Neural cell (in vitro differentiated cells): ENCODE measurements at regions not wholly inside any gene's neighbourhood (a gene's known extent, or its start where the extent isn't known, plus 50 kb on each side); places are given as distances from the start of the nearest gene placed in this dataset.

Experiments used
- H2AFZ ChIP-seq: fragments of 200-600, 300-800 bp; sonication (generic), shearing (Covaris generic); 2 replicates; pipeline ENCODE4 v1.6.0; 2014; ENCODE audit warnings: low read depth, mild to moderate bottlenecking, antibody characterized with exemption, low read length, moderate library complexity
- H3F3A ChIP-seq: fragments of 200-600 bp; shearing (Covaris generic); 2 replicates; pipeline ENCODE4 v1.6.1; 2016; ENCODE audit warnings: mild to moderate bottlenecking, moderate library complexity, mixed read lengths, antibody characterized with exemption, low read length; ENCODE audit not compliant: insufficient read depth, poor library complexity, severe bottlenecking
- H3K27ac ChIP-seq: fragments of 200-600, 300-800 bp; sonication (generic), shearing (Covaris generic); 2 replicates; pipeline ENCODE4 v1.5.1; 2014; ENCODE audit warnings: mild to moderate bottlenecking, low read length, moderate library complexity
- H3K27me3 ChIP-seq: fragments of 300-800, 200-600 bp; sonication (generic), shearing (Covaris generic); 2 replicates; pipeline ENCODE4 v1.6.0; 2014; ENCODE audit warnings: mild to moderate bottlenecking, low read depth, low read length, moderate library complexity; ENCODE audit not compliant: insufficient read depth
- H3K36me3 ChIP-seq: fragments of 300-800, 200-600 bp; sonication (generic), shearing (Covaris generic); 2 replicates; pipeline ENCODE4 v1.5.1; 2014; ENCODE audit warnings: mild to moderate bottlenecking, antibody characterized with exemption, low read length, moderate library complexity; ENCODE audit not compliant: insufficient read depth
- H3K4me2 ChIP-seq: fragments of 300-800, 200-600 bp; sonication (generic), shearing (Covaris generic); 2 replicates; pipeline ENCODE4 v1.6.0; 2014; ENCODE audit warnings: mild to moderate bottlenecking, low read length
- H3K4me3 ChIP-seq: fragments of 300-800, 200-600 bp; sonication (generic), shearing (Covaris generic); 2 replicates; pipeline ENCODE4 v1.5.1; 2014; ENCODE audit warnings: mild to moderate bottlenecking, low read length, moderate library complexity
- H3K79me2 ChIP-seq: fragments of 200-600 bp; shearing (Covaris generic); replicated peaks from 2 replicates; pipeline ENCODE4 v1.6.0; 2014; ENCODE audit warnings: mild to moderate bottlenecking, low read length, moderate library complexity; ENCODE audit not compliant: insufficient read depth
- H3K9ac ChIP-seq: fragments of 300-800, 200-600 bp; sonication (generic), shearing (Covaris generic); 2 replicates; pipeline ENCODE4 v1.6.1; 2016; ENCODE audit warnings: mild to moderate bottlenecking, low read length, mixed read lengths
- H3K9me2 ChIP-seq: fragments of 200-600 bp; shearing (Covaris generic); 2 replicates; pipeline ENCODE4 v1.6.1; 2016; ENCODE audit warnings: mild to moderate bottlenecking, low read length, mixed read lengths; ENCODE audit not compliant: insufficient read depth
- H3K9me3 ChIP-seq: fragments of 200-600, 300-800 bp; sonication (generic), shearing (Covaris generic); 2 replicates; pipeline ENCODE4 v1.6.1; 2016; ENCODE audit warnings: mild to moderate bottlenecking, mixed run types, low read length, moderate library complexity, mixed read lengths
- H4K20me1 ChIP-seq: fragments of 200-600 bp; shearing (Covaris generic); 2 replicates; pipeline ENCODE4 v1.6.1; 2016; ENCODE audit warnings: mild to moderate bottlenecking, mixed run types; ENCODE audit not compliant: insufficient read depth
- EP300 ChIP-seq: fragments of 450-650 bp; conservative IDR thresholded peaks from 2 replicates; pipeline ENCODE4 v1.6.1; 2014; ENCODE audit warnings: antibody characterized with exemption, mild to moderate bottlenecking, moderate library complexity; ENCODE audit not compliant: poor library complexity, severe bottlenecking
- EZH2 ChIP-seq: fragments of 200-600, 300-800 bp; shearing (Covaris generic), sonication (generic); IDR thresholded peaks from 2 replicates; pipeline ENCODE4 v1.6.1; 2014; ENCODE audit warnings: antibody characterized with exemption, low read length, borderline replicate concordance, mild to moderate bottlenecking; ENCODE audit not compliant: insufficient read depth, poor library complexity, severe bottlenecking
- MXI1 ChIP-seq: fragments of 450-650 bp; conservative IDR thresholded peaks from 2 replicates; pipeline ENCODE4 v1.6.1; 2014; ENCODE audit warnings: antibody characterized with exemption, mild to moderate bottlenecking; ENCODE audit not compliant: poor library complexity, severe bottlenecking
- POLR2AphosphoS5 ChIP-seq: IDR thresholded peaks from 2 replicates; pipeline ENCODE4 v1.6.1; 2012
- RAD21 ChIP-seq: fragments of 450-650 bp; conservative IDR thresholded peaks from 2 replicates; pipeline ENCODE4 v1.6.1; 2014; ENCODE audit warnings: antibody characterized with exemption, mild to moderate bottlenecking, moderate library complexity
- REST ChIP-seq: IDR thresholded peaks from 2 replicates; pipeline ENCODE4 v1.6.1; 2012; ENCODE audit warnings: borderline replicate concordance
- SMC3 ChIP-seq: fragments of 450-650 bp; conservative IDR thresholded peaks from 2 replicates; pipeline ENCODE4 v1.6.1; 2014; ENCODE audit warnings: antibody characterized with exemption, mild to moderate bottlenecking, moderate library complexity; ENCODE audit not compliant: poor library complexity
- TAF1 ChIP-seq: IDR thresholded peaks from 2 replicates; pipeline ENCODE4 v1.6.1; 2012; ENCODE audit warnings: low read depth
- TF ChIP-seq, protein P1 (sequence below): fragments of 450-650 bp; IDR thresholded peaks from 2 replicates; pipeline ENCODE4 v1.5.1; 2014; ENCODE audit warnings: antibody characterized with exemption, mild to moderate bottlenecking, moderate library complexity; ENCODE audit not compliant: poor library complexity, severe bottlenecking

DNA sequence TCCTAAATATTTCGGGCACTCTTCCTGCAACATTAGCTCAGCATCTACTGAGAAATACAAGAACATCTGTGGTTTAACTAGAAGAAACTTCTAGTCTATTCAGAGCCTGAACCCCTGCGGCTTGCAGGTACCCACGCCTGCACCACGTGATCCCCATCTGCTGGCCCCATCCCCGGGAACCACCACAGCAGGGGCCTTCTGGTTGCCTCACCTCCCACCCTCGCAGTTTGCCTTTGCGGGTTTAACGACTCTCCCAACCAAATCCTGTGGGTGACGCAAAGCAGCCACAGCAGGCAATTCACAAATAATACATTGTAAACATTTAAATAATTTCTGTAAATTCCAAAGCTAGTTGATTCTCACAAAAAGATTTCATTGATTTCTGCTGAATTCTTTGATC, 90.2 kb upstream of the TMEM18 start:
- Histone ChIP-seq H4K20me1 (no peaks in the 10 kb centered on the region), H3K79me2 (no peaks in the 10 kb centered on the region), H3K27me3 (no peaks in the 10 kb centered on the region), H3K9me3 (no peaks in the 10 kb centered on the region), H3K36me3 (no peaks in the 10 kb centered on the region), H3K4me2 (no peak overlapping the region), H3K27ac (no peak overlapping the region), H3K9ac (no peak overlapping the region), H3F3A (no peaks in the 10 kb centered on the region), H3K4me3 (no peak overlapping the region), H2AFZ (no peak overlapping the region), H3K9me2 (no peaks in the 10 kb centered on the region)
- TF ChIP-seq EZH2 (no peak), REST (no peak), SMC3 (no peak), POLR2AphosphoS5 (no peak), TAF1 (no peak), EP300 (no peak), RAD21 (no peak), MXI1 (no peak)
- TF ChIP-seq, protein P1, sequence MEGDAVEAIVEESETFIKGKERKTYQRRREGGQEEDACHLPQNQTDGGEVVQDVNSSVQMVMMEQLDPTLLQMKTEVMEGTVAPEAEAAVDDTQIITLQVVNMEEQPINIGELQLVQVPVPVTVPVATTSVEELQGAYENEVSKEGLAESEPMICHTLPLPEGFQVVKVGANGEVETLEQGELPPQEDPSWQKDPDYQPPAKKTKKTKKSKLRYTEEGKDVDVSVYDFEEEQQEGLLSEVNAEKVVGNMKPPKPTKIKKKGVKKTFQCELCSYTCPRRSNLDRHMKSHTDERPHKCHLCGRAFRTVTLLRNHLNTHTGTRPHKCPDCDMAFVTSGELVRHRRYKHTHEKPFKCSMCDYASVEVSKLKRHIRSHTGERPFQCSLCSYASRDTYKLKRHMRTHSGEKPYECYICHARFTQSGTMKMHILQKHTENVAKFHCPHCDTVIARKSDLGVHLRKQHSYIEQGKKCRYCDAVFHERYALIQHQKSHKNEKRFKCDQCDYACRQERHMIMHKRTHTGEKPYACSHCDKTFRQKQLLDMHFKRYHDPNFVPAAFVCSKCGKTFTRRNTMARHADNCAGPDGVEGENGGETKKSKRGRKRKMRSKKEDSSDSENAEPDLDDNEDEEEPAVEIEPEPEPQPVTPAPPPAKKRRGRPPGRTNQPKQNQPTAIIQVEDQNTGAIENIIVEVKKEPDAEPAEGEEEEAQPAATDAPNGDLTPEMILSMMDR = no peak

GRCh38 chr2:766255-766654, 89.0 kb upstream of the TMEM18 start:
- Histone ChIP-seq H3K79me2 (no peaks in the 10 kb centered on the region), H3K9me3 (no peaks in the 10 kb centered on the region), H2AFZ (no peak overlapping the region), H3K9me2 (no peaks in the 10 kb centered on the region), H3K36me3 (no peaks in the 10 kb centered on the region), H3K9ac (no peak overlapping the region), H3K27me3 (no peaks in the 10 kb centered on the region), H3K4me2 (no peak overlapping the region), H4K20me1 (no peaks in the 10 kb centered on the region), H3K4me3 (no peak overlapping the region), H3K27ac (no peak overlapping the region), H3F3A (no peaks in the 10 kb centered on the region)
- TF ChIP-seq SMC3 = no peak
- no peak for TF ChIP-seq RAD21
- TF ChIP-seq EP300 = no peak
- TF ChIP-seq POLR2AphosphoS5 = no peak
- no peak for TF ChIP-seq MXI1
- TF ChIP-seq EZH2 = no peak
- TF ChIP-seq, protein P1 = no peak
- no peak for TF ChIP-seq REST
- TF ChIP-seq TAF1 = no peak
